ENCODE measurements at regions not wholly inside any gene's neighbourhood (a gene's known extent, or its start where the extent isn't known, plus 50 kb on each side); places are given as distances from the start of the nearest gene placed in this dataset.
"Not testable (repeated sequence)": the region's sequence is repeated elsewhere in the genome, so short reads cannot be mapped to it uniquely, and the experiment has no call there.

- no peak for DNase-seq
- intact Hi-C loops (cut with DNase I), result no loop called here
Measured at GRCh38 chr5:25764733-25765132, 1120.0 kb upstream of the CDH10 start.

- intact Hi-C loops (cut with DNase I), result no loop called here
- DNase-seq, result no peak
Measured at GRCh38 chr5:25763781-25764180, 1119.0 kb upstream of the CDH10 start.

- DNase-seq, result no peak
- intact Hi-C loops (cut with DNase I), result no loop called here
Measured at GRCh38 chr5:25754895-25755294, 1110.1 kb upstream of the CDH10 start.

GRCh38 chr5:25744908-25745307, 1100.1 kb upstream of the CDH10 start:
- intact Hi-C loops (cut with DNase I), result no loop called here
- DNase-seq, result no peak

GRCh38 chr5:25716680-25717079, 1071.9 kb upstream of the CDH10 start:
- intact Hi-C loops (cut with DNase I), result no loop called here
- DNase-seq, result no peak

- DNase-seq, result no peak
- intact Hi-C loops (cut with DNase I), result no loop called here
Measured at GRCh38 chr5:25713259-25713658, 1068.5 kb upstream of the CDH10 start.

GRCh38 chr5:25707093-25707492, 1062.3 kb upstream of the CDH10 start:
- no peak for DNase-seq
- intact Hi-C loops (cut with DNase I), result no loop called here

GRCh38 chr5:25701936-25702335, 1057.2 kb upstream of the CDH10 start:
- no peak for DNase-seq
- intact Hi-C loops (cut with DNase I), result no loop called here

- peak in 7 of 10 donors; percentile 10 to 87 (median 34) for DNase-seq
- intact Hi-C loops (cut with DNase I), result no loop called here
Measured at GRCh38 chr5:25694801-25695200, 1050.0 kb upstream of the CDH10 start.

GRCh38 chr5:25688156-25688555, 1043.4 kb upstream of the CDH10 start:
- intact Hi-C loops (cut with DNase I), result no loop called here
- no peak for DNase-seq

- DNase-seq, result no peak
- intact Hi-C loops (cut with DNase I), result no loop called here
Measured at GRCh38 chr5:25669645-25670401, 1025.0 kb upstream of the CDH10 start.

- intact Hi-C loops (cut with DNase I), result no loop called here
- DNase-seq, result no peak
Measured at GRCh38 chr5:25662610-25663009, 1017.8 kb upstream of the CDH10 start.

- intact Hi-C loops (cut with DNase I); DNase-seq: not testable (repeated sequence)
Measured at GRCh38 chr5:25650316-25650715, 1005.5 kb upstream of the CDH10 start.

- DNase-seq, result no peak
- intact Hi-C loops (cut with DNase I), result no loop called here
Measured at GRCh38 chr5:25649628-25650265, 1005.0 kb upstream of the CDH10 start.

- intact Hi-C loops (cut with DNase I), result no loop called here
- no peak for DNase-seq
Measured at GRCh38 chr5:25646421-25647341, 1001.9 kb upstream of the CDH10 start.

- intact Hi-C loops (cut with DNase I), result no loop called here
- DNase-seq, result no peak
Measured at GRCh38 chr5:25641124-25641523, 996.3 kb upstream of the CDH10 start.

- intact Hi-C loops (cut with DNase I), result no loop called here
- DNase-seq, result no peak
Measured at GRCh38 chr5:25619273-25619672, 974.5 kb upstream of the CDH10 start.

- no peak for DNase-seq
- intact Hi-C loops (cut with DNase I), result no loop called here
Measured at GRCh38 chr5:25618821-25619220, 974.0 kb upstream of the CDH10 start.

GRCh38 chr5:25614466-25614865, 969.7 kb upstream of the CDH10 start:
- DNase-seq, result peak in 2 of 10 donors; percentile 77 to 78
- intact Hi-C loops (cut with DNase I), result no loop called here

- intact Hi-C loops (cut with DNase I), result no loop called here
- DNase-seq, result no peak
Measured at GRCh38 chr5:25604681-25605080, 959.9 kb upstream of the CDH10 start.

GRCh38 chr5:25579111-25579510, 934.3 kb upstream of the CDH10 start:
- intact Hi-C loops (cut with DNase I), result no loop called here
- DNase-seq, result no peak
